B cell (primary cell): ENCODE measurements at regions not wholly inside any gene's neighbourhood (a gene's known extent, or its start where the extent isn't known, plus 50 kb on each side); places are given as distances from the start of the nearest gene placed in this dataset.

Source experiments
- ATAC-seq: fragments of 200-7000 bp; cut with Tn5 transposase; one replicate; pipeline ENCODE4 v1.10.0; 2021; ENCODE audit warnings: low read depth, mild to moderate bottlenecking, moderate number of reproducible peaks, moderate library complexity
- CTCF ChIA-PET: fragments of 350-600 bp; sonication (Branson Sonifier 250); formaldehyde crosslinking; loops from one replicate; lab custom pipeline; 2021; ENCODE audit warnings: antibody characterized with exemption, inconsistent platforms; lab: Charles Lee
- POLR2A ChIA-PET: fragments of 350-600 bp; sonication (Branson Sonifier 250); formaldehyde crosslinking; loops from one replicate; lab custom pipeline; 2021; ENCODE audit warnings: antibody characterized with exemption; lab: Charles Lee
- DNase-seq: peaks from one replicate; pipeline ENCODE4 v3.0.0; 2013
- H2AFZ ChIP-seq: 2 replicates; pipeline ENCODE4 v1.6.1; 2012; ENCODE audit warnings: mild to moderate bottlenecking, low read depth, low read length; ENCODE audit not compliant: insufficient read depth, poor library complexity, severe bottlenecking
- H3K27ac ChIP-seq, 2 donors: 1 replicate in 1 of 2; 2 replicates in 1 of 2; pipeline ENCODE4 v1.5.1; 2012 to 2013; ENCODE audit warnings: low read length in 2 of 2, mild to moderate bottlenecking in 2 of 2, moderate library complexity in 1 of 2
- H3K27me3 ChIP-seq, 4 experiments: fragments of 200-600 bp in 1 of 4; sonication (generic) in 1 of 4; replicated peaks in 1 of 4; 1 replicate in 2 of 4; 2 replicates in 2 of 4; pipeline versions ENCODE4 v1.6.1 to v1.7.0; 2013 to 2016; ENCODE audit warnings: low read length in 3 of 4, mild to moderate bottlenecking in 2 of 4, mixed read lengths in 1 of 4, moderate library complexity in 1 of 4; ENCODE audit not compliant: insufficient read depth in 4 of 4, control insufficient read depth in 3 of 4; ENCODE audit errors: control extremely low read depth in 1 of 4
- H3K36me3 ChIP-seq, 2 experiments: replicated peaks in 1 of 2; 1 replicate in 1 of 2; 2 replicates in 1 of 2; pipeline versions ENCODE4 v1.6.1 to v1.7.1; 2013; ENCODE audit warnings: low read length in 1 of 2; ENCODE audit not compliant: insufficient read depth in 2 of 2, control insufficient read depth in 1 of 2; ENCODE audit errors: control extremely low read depth in 1 of 2, extremely low read depth in 1 of 2
- H3K4me1 ChIP-seq, 2 donors: fragments of 200-600 bp in 1 of 2; sonication (generic) in 1 of 2; 1 replicate in 1 of 2; 2 replicates in 1 of 2; pipeline versions ENCODE4 v1.5.1 to v1.6.1; 2013 to 2017; ENCODE audit warnings: low read length in 2 of 2; ENCODE audit not compliant: control insufficient read depth in 2 of 2, insufficient read depth in 2 of 2
- H3K4me2 ChIP-seq: replicated peaks from 2 replicates; pipeline ENCODE3; 2012; ENCODE audit warnings: mild to moderate bottlenecking, low read depth, low read length; ENCODE audit not compliant: poor library complexity, severe bottlenecking
- H3K4me3 ChIP-seq, 5 experiments: fragments of 200-600 bp in 1 of 5; sonication (generic) in 1 of 5; 1 replicate in 3 of 5; 2 replicates in 2 of 5; pipeline versions ENCODE4 v1.5.1 to v1.7.0; 2011 to 2016; ENCODE audit warnings: low read length in 4 of 5, mild to moderate bottlenecking in 4 of 5, low read depth in 2 of 5, control low read depth in 1 of 5, moderate library complexity in 1 of 5; ENCODE audit not compliant: insufficient read depth in 1 of 5; ENCODE audit errors: control extremely low read depth in 1 of 5, extremely low read depth in 1 of 5
- H3K79me2 ChIP-seq: fragments of 200-600 bp; sonication (generic); one replicate; pipeline ENCODE4 v1.6.0; 2016; ENCODE audit warnings: low read length; ENCODE audit not compliant: control insufficient read depth, insufficient read depth
- H3K9ac ChIP-seq: fragments of 200-600 bp; sonication (generic); 2 replicates; pipeline ENCODE4 v1.6.1; 2017; ENCODE audit warnings: mild to moderate bottlenecking, low read length, moderate library complexity
- H3K9me3 ChIP-seq, 3 donors: one replicate each; pipeline versions ENCODE4 v1.6.1 to v1.7.1; 2013; ENCODE audit warnings: low read length in 2 of 3; ENCODE audit not compliant: control insufficient read depth in 2 of 3, insufficient read depth in 1 of 3; ENCODE audit errors: control extremely low read depth in 1 of 3
- H4K20me1 ChIP-seq: 2 replicates; pipeline ENCODE4 v1.6.0; 2012; ENCODE audit warnings: mild to moderate bottlenecking, low read length; ENCODE audit not compliant: insufficient read depth, control insufficient read depth, poor library complexity, severe bottlenecking
- H3K27ac Mint-ChIP-seq: one replicate; pipeline ENCODE4 v1.8.0; 2021; ENCODE audit warnings: mixed read lengths
- H3K27me3 Mint-ChIP-seq: one replicate; pipeline ENCODE4 v1.8.0; 2021; ENCODE audit warnings: mixed read lengths
- H3K4me1 Mint-ChIP-seq: one replicate; pipeline ENCODE4 v1.8.0; 2021; ENCODE audit warnings: mixed read lengths
- H3K4me3 Mint-ChIP-seq: one replicate; pipeline ENCODE4 v1.8.0; 2021; ENCODE audit warnings: mixed read lengths
- H3K9me3 Mint-ChIP-seq: one replicate; pipeline ENCODE4 v1.8.0; 2022; ENCODE audit warnings: mixed read lengths; ENCODE audit not compliant: insufficient read depth
- CTCF ChIP-seq: fragments of 200-600 bp; IDR thresholded peaks from one replicate; pipeline ENCODE4 v1.8.0; 2022; ENCODE audit warnings: antibody characterized with exemption, mild to moderate bottlenecking
- EZH2 ChIP-seq: IDR thresholded peaks from 2 replicates; pipeline ENCODE4 v1.6.1; 2012; ENCODE audit warnings: borderline replicate concordance, low read depth, mild to moderate bottlenecking, moderate library complexity, low read length; ENCODE audit not compliant: insufficient read depth, poor library complexity, severe bottlenecking
- WGBS: methylation state at CpG from one replicate; pipeline ENCODE4 v1.1.5; 2013; ENCODE audit warnings: missing lambda C conversion rate; ENCODE audit not compliant: insufficient coverage; 5-methylcytosine and 5-hydroxymethylcytosine counted together
- intact Hi-C: fragments of 100-400 bp; cut with micrococcal nuclease; formaldehyde crosslinking; loops from one replicate; pipeline ENCODE4 v1.10.0; 2022

GRCh38 chr12:67873355-67873754, 115.9 kb upstream of the IFNG-AS1 start:
- peak overlapping the region; percentile 37 for H3K4me3 Mint-ChIP-seq
- Histone ChIP-seq H3K4me3 (no peak overlapping the region), H3K9ac (peak overlapping the region; percentile 41), H3K9me3 (peaks cover 0 to 5% (median 0%) of the 10 kb centered on the region in 3 donors), H3K4me1 (peaks cover 11 to 19% of the 10 kb centered on the region in 2 donors), H3K36me3 (no peaks in the 10 kb centered on the region), H4K20me1 (no peaks in the 10 kb centered on the region), H3K4me2 (peak overlapping the region; percentile 34), H3K27ac (peak overlapping the region; percentile 29 to 49), H2AFZ (no peak overlapping the region), H3K27me3 (no peaks in the 10 kb centered on the region), H3K79me2 (no peaks in the 10 kb centered on the region)
- ChIA-PET CTCF (interaction anchor here (1.0 kb wide), 1 partner anchor 70 kb away, joined by 3 read pairs; no protein-coding TSS in a partner anchor), POLR2A (no interaction called here)
- TF ChIP-seq EZH2 (no peak), CTCF (no peak)
- no CpG with 5 or more reads among the region's 1 CpG for WGBS
- peaks cover 2% of the 10 kb centered on the region for H3K27me3 Mint-ChIP-seq
- ATAC-seq (no peak), DNase-seq (peak; percentile 17)
- peaks cover 25% of the 10 kb centered on the region for H3K4me1 Mint-ChIP-seq
- peaks cover 2% of the 10 kb centered on the region for H3K9me3 Mint-ChIP-seq
- intact Hi-C loops = no loop called here
- no peak overlapping the region for H3K27ac Mint-ChIP-seq

- POLR2A ChIA-PET = no interaction called here
- Histone ChIP-seq H3K79me2 (no peaks in the 10 kb centered on the region), H3K27me3 (no peaks in the 10 kb centered on the region), H3K36me3 (no peaks in the 10 kb centered on the region), H3K27ac (no peak overlapping the region), H2AFZ (no peak overlapping the region), H3K4me3 (no peak overlapping the region), H3K4me1 (peaks cover 8 to 10% of the 10 kb centered on the region in 2 donors), H4K20me1 (no peaks in the 10 kb centered on the region), H3K9ac (no peak overlapping the region), H3K4me2 (no peak overlapping the region), H3K9me3 (no peaks in the 10 kb centered on the region)
- H3K4me3 Mint-ChIP-seq = no peak overlapping the region
- TF ChIP-seq CTCF = no peak
- TF ChIP-seq EZH2 = no peak
- no peaks in the 10 kb centered on the region for H3K27me3 Mint-ChIP-seq
- intact Hi-C loops = no loop called here
- ATAC-seq (no peak), DNase-seq (no peak)
- H3K27ac Mint-ChIP-seq = no peak overlapping the region
- H3K9me3 Mint-ChIP-seq = peaks cover 2% of the 10 kb centered on the region
- CTCF ChIA-PET = no interaction called here
- peaks cover 17% of the 10 kb centered on the region for H3K4me1 Mint-ChIP-seq
Observed at GRCh38 chr12:67876305-67876915, 112.8 kb upstream of the IFNG-AS1 start.
